HG02623 (cell line): ENCODE measurements at regions not wholly inside any gene's neighbourhood (a gene's known extent, or its start where the extent isn't known, plus 50 kb on each side); places are given as distances from the start of the nearest gene placed in this dataset.
"Not testable (repeated sequence)": the region's sequence is repeated elsewhere in the genome, so short reads cannot be mapped to it uniquely, and the experiment has no call there.

Source experiments
- ATAC-seq: cut with Tn5 transposase; IDR thresholded peaks from one replicate; pipeline ENCODE4 v1.9.1; 2021; ENCODE audit warnings: moderate library complexity; ENCODE audit not compliant: unreplicated experiment

- ATAC-seq = no peak
Observed at GRCh38 chr3:162892921-162893793, 1396.5 kb downstream of the OTOL1 start.

GRCh38 chr3:162897291-162897690 is 1400.7 kb downstream of the OTOL1 start:
- no peak for ATAC-seq

GRCh38 chr3:162932503-162932902 is 1435.9 kb downstream of the OTOL1 start:
- no peak for ATAC-seq

DNA sequence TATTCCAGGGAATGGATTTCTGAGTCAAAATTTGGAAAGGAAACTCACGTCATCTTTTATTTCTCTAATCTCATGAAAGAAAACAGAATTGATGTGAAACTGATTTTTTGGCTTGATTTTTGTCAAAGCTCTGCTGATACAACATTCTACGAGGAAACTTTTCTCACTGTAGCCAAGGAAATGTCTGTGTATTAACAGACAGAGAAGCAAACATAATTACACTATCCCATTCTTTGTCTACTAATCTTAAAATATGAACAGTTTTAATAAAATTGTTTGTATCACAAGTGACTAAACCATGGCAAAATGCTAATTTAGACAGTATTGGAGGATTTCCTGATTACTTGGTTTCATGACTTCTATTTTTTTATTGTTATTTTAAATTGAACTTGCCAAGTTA is 1437.0 kb downstream of the OTOL1 start:
- no peak for ATAC-seq

DNA sequence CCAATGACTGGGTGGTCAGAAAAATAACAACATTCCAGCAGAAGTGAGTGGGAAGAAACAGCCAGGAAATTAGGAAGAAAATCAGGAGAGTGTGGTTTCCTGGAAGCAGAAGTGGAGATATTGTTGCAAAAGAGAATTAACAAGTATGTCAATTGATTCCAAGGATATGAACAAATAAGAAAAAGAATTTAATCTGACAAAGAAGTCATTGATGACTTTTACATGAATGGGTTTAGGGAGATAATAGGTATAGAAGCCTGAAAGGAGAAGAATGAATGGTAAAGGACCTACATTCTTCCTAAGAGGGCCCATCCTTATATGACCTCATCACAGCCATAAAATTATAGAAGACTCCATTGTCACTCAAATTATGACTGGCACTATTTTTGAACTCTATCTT is 1440.1 kb downstream of the OTOL1 start:
- no peak for ATAC-seq

GRCh38 chr3:162938083-162938482 is 1441.5 kb downstream of the OTOL1 start:
- ATAC-seq = no peak

DNA sequence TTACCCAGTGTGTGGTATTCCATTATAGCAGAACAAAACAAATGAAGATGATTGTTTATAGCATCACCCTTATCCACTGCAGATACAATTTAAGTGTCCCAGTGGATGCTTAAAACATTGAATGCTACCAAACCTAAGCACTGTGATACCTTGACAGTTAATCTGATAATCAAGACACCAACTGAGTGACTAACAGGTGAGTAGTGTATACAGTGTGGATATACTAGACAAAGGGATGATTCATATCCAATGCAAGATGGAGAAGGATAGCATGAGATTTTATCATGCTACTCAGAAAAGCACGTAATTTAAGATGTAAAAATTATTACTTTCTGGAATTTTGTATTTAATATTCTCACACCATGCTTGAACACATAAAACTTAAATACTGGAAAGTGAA is 1449.0 kb downstream of the OTOL1 start:
- ATAC-seq = no peak

DNA sequence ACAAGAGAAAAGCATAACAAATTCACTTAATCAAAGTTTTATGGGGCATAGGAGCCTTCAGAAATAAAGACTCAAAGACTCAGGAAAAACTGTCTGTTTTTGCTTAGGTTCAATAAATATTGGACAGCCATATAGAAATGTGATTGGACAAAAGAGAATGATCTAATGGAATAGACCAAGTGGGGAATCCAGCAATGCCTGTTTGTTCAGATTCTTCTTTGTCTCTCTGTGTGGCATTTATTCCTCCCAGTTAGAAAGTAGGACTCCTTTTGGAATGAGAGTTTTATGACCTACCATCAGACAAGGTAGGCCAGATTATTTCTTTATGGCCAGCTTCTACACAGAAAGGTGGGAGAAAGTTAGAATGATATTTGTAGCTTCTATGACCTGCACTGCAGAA is 1460.1 kb downstream of the OTOL1 start:
- no peak for ATAC-seq

- ATAC-seq = no peak
Observed at GRCh38 chr3:162960269-162960668, 1463.7 kb downstream of the OTOL1 start.

DNA sequence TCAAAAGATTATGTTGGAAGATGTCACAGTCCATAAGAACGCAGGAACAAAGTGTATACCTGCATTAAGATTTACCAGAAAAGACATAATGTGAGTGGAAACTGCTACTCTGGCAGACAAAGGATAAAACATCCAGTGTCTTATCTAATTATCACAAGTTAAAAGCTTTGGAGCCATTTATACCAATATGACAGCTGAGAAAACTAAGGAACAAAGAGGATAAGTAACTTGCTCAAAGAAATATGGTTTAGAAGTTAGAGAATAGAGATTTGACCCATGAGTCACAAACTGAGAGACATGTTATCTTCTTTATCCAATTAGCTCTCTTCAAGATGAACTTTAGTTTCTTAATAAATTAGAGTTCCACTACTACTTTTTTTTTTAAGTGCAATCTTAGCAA is 1473.7 kb downstream of the OTOL1 start:
- ATAC-seq = no peak

DNA sequence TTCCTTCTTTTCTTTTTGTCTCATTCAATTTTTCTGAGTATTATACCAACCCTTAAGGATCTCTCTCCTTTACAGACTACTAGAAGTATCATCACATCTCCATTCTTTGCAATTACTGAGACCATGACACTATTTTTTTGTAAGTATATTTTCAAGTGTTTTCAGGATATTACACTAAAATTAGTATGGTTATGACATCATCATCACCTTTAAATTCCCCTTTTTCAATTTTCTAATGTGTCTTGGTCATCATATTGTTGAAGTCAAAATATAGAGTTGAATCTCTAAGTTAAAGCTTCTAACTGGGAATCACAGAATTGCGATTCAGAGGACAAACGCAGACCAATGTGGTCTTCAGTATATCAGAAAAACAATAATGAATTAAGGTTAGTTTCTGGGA is 1475.1 kb downstream of the OTOL1 start:
- ATAC-seq = no peak

DNA sequence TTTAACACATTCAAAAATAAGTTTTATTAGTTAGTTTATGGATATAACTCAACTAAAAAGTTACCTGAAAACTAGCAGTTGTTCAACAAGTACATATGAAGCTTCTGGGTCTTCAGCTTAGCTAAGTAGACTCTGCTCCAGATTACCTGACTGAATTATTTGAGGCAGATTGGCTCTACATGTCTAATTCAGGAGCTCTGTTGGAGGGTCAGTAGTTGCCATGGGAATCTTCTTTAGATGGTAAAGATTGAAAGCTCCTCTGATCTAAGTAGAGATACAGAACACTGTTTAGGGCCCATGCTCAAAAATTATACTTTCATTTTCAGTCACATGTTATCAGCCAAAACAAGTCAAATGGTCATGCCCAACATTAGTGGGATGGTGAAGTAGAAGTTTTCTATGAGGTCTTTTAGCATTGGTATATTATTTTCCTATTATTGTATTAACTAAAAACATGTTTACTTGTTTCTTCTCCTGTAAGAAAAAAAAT is 1476.9 kb downstream of the OTOL1 start:
- ATAC-seq = no peak

DNA sequence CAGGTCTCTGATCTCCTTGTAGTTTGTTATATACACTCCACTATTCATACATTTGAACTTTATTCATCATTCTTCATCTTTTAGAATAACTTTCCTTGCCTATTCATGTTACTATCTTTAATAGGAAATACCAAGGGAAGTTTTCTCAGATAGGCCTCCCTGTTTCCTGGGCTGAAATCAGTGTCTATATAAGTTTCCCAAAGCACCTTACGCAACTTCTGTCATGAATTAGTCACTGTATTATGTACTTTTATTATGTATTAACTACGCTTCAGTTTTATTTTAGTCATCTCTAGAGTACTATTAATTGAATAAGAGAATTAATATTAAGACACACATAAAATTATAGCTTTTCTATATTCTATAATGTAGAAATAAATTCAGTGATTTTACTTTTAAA is 1481.5 kb downstream of the OTOL1 start:
- ATAC-seq = no peak

DNA sequence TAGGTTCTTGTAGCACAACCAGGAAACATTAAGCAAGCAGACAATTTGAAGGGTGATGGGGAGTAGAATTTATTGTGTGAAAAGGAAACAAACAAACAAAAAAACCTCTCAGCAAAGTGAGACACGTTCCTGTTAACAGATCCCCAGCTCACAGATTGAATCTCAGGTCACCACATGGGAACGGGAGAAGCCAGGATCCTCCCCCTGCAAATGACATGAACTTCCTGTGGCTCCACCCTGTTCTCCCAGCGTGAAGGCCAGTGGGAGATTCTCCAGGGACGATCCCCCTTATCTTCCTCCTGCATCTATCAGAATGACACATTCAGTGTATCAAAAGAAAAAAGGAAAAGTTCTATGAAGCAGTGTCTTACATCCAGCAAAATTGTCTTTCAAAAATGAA is 1488.1 kb downstream of the OTOL1 start:
- ATAC-seq = no peak

DNA sequence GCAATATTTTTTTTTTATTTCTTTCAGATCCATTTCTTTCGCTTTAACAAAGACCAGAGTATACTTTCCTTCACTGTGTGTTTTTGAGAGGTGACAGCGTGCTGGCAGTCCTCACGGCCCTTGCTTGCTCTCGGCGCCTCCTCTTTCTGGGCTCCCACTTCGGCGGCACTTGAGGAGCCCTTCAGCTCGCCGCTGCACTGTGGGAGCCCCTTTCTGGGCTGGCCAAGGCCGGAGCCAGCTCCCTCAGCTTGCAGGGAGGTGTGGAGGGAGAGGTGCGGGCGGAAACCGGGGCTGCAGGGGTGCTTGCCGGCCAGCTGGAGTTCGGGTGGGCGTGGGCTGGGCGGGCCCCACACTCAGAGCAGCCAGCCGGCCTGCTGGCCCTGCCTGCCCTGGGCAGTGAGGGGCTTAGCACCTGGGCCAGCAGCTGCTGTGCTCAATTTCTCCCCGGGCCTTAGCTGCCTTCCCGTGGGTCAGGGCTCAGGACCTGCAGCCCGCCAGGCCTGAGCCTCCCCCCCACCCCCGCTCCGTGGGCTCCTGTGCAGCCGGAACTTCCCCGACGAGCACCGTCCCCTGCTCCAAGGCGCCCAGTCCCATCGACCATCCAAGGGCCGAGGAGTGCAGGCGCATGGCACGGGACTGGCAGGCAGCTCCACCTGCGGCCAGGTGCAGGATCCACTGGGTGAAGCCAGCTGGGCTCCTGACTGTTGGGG is 1490.6 kb downstream of the OTOL1 start:
- not testable (repeated sequence) for ATAC-seq

DNA sequence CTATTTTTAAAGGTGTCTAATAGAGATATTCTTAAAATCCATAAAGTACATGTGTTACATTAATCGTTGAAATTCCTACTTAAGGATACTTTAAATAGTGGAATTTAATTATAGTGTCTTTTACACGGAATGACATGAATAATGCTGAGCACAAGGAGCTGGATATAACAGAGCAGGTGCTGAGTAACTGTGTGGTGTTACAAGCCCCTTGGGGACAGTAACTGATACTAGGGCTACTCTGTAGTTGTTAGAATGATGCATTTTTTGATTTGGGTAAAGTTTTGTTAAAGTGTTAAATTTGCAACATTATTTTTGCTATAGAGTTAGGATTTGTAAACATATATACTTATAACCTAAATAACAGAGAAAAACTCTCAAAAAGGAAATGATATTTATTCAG is 1496.1 kb downstream of the OTOL1 start:
- ATAC-seq = no peak

- ATAC-seq = no peak
Observed at GRCh38 chr3:162994165-162994564, 1497.6 kb downstream of the OTOL1 start.

- ATAC-seq = no peak
Observed at GRCh38 chr3:162996368-162996767, 1499.8 kb downstream of the OTOL1 start.

- no peak for ATAC-seq
Observed at GRCh38 chr3:162998205-162998604, 1501.6 kb downstream of the OTOL1 start.

DNA sequence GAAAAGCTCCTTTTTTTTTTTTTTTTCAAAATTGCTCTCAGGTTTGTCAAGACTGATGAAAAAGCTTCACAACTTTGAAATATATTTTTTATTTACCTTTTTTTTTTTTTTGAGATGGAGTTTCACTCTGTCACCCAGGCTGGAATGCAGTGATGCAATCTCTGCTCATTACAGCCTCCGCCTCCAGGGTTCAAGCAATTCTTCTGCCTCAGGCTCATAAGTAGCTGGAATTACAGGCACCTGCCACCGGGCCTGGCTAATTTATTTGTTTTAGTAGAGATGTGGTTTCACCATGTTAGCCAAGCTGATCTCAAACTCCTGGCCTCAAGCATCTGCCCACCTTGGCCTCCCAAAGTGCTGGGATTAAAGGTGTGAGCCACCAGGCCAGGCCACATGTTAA is 1515.0 kb downstream of the OTOL1 start:
- ATAC-seq = no peak

DNA sequence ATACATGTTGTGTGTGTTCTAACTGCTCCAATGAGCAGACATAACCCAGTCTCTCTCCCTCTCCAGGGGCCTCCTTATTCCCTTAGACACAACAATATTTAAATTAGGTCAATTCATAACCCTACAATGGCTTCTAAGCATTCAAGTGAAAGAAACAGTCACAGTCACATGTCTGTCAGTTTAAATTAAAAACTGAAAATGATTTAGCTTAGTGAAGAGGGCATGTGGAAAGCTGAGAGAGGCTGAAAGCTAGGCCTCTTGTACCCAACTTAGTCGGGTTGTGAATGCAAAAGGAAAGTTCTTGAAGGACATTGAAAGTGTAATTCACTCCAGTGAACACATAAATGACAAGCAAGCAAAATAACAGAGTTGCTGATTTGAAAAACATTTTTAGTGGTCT is 1519.6 kb downstream of the OTOL1 start:
- no peak for ATAC-seq

GRCh38 chr3:163018067-163018466 is 1521.5 kb downstream of the OTOL1 start:
- ATAC-seq = no peak
